D341Med (cell line): ENCODE measurements at regions not wholly inside any gene's neighbourhood (a gene's known extent, or its start where the extent isn't known, plus 50 kb on each side); places are given as distances from the start of the nearest gene placed in this dataset.

Experiments
- DNase-seq: peaks from one replicate; pipeline ENCODE4 v3.0.0; 2012; ENCODE audit warnings: low spot score

DNA sequence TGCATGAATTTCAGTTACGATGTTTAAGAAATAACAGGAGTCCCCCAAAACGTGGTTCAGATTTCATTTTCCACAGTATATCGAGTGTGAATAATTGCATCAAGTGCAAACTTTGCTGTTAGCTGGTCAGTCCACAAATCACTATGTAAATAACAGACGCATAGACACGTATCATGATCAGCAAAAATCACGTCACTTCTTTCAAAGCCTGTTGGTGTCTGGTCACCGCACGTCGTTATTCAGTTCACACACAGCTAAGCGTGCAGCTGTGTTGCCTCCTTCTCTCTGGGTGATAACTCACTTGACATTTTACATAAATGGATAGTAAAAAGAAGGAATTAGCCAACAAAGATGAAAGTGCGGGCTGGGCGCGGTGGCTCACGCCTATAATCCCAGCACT lies 126.8 kb upstream of the MED13L start:
- DNase-seq = no peak

DNA sequence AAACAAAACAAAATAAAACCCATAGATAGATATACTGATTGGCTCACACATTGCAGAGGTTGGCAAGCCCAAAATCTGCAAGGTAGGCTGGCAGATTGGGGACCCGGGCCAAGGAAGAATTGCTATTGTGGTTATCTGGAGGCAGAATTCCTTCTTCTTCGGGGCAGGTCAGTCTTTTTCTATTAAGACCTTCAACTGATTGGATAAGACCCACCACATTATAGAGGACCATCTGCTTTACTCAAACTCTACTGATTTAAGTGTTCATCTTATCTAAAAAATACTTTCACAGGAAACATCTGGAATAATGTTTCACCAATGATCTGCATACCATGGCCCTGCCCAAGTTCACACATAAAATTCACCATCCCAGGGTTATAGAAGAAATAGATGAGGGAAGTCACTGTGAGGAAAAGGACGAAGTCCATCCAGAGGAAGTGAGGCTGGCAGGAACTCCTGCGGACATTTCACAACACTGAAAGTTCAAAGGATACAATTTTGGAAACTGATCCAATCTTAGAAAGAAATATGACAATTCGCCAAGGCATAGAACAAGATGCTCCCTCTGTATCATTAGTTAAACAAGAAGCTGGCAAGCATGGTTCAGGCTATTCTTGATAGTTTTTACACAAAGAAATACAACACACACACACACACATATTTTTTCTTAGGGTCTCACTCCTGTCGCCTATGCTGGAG lies 127.6 kb upstream of the MED13L start:
- DNase-seq = no peak

DNA sequence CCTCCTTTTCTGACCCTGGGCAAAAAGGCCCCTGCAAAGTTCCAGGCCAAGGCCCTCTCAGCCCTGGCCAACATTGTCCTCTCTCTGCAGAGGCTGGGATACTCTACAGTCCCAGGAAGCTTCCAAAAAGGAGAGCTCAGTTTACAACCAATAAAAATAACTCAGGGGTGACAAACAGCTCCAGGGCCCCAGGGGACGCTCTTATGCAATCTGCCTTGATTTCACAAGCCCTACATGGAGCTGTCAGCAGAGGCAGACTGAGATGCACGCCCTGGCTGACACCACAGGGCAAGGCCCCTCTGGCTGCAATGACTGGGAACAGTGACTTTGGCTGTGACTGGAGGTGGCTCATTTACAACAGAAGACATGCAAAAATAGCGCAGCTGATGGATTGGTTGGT lies 129.0 kb upstream of the MED13L start:
- no peak for DNase-seq

DNA sequence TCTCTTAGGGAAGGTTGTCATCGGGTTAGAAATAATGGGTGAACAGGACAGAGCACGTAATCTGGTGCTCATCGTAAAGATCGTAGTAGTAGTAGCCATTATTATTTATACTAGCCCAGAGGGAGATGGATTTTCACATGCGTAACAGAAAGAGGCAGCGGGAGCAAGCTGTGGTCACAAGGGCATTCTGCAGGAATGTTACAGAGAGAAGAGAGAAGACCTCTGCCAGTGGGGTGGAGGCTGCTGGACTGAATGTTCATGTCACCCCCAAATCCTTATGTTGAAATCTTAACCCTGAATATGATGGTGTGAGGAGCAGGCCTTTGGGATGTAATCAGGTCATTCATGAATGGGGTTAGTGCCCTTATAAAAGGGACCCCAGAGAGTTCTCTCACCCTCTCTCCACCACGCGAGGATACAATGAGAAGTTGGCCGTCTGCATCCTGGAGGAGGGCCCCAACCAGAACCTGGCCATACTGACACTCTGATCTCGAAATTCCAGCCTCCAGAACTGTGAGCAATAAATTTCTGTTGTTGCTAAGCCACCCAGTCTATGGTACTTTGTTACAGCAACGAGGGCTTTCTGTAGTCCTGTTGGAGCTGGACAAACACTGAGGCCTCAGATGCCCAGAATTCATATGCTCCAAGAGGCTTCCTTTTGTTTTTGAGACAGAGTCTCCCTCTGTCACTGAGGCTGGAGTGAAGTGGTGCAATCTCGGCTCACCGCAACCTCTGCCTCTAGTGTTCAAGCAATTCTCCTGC lies 131.2 kb upstream of the MED13L start:
- no peak for DNase-seq

DNA sequence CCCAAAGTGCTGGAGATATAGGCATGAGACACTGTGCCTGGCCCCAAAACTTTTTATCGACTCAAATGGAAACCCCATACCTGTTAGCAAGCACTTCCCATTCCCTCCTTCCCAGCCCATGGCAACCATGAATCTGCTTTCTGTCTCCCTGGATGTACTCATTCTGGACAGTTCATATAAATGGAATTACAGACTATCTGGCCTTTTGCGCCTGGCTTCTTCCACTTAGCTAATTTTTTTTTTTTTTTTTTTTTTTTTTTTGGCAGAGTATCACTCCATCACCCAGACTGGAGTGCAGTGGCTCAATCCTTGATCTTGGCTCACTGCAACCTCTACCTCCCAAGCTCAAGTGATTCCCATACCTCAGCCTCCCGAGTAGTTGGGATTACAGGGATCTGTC lies 134.5 kb upstream of the MED13L start:
- DNase-seq = no peak

DNA sequence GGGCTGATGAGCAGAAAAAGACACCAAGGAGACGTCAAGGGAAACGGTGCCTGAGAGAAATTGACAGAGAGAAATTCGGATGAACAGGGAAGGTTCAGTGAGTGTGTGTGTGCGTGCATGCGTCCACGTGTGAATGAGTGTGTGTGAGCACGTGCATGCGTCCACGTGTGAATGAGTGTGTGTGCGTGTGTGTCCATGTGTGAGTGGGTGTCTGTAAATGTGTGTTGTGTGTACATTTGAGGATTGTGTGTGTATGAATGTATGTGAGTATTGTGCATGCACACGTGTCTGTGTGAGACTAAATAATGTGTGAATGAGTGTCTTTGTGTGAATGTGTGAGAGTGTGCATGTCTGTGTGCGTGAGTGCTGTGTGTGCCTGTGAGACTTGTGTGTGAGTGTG lies 137.4 kb upstream of the MED13L start:
- DNase-seq = no peak

DNA sequence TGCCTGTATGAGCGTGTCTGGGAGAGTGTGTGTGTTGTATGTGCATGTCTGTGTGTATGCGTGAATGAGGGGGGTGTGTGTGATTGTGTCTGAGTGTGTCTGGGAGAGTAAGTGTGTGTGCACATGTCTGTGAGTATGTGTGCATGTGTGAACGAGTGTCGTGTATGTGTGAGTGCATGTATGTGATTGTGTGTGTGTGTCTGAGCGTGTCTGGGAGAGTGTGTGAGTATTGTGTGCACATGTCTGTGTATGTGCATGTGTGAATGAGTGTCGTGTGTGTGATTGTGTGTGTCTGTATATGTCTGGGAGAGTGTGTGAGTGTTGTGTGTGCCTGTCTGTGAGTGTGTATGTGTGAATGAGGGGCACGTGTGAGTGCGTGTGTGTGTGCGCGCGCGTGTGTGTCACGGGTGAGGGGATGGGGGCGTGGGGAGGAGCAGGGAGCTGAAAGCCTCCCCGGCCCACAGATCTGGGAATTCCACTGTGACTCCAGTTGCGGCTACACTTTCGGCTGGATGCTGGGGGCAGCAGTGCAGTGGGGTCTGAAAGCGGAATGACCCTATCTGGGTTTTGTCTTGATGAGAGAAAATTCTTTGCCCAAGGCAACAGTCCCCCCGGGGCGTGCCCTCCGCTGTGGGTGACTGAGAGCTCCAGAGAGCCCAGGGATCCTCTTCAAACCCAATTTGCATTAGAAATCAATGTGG lies 138.1 kb upstream of the MED13L start:
- DNase-seq = no peak

DNA sequence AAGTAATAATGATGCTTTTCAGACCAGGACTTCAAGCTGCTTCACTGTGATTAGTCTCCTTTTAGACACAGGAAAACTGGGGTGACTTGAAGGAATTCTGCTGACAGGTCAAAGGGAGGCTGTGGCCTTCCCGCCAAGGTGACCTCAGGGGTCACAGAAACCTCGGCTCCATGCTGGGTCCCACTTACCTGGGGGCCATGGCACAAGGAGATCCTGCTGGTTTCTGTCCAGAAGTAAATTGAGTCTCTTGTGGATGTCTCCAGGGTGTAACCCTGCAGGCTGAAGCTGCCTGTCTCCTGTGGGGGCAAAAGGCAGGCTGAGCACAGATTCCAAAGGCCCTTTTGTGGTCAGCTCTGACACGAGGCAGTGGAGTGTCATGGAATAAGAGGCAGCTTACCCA lies 138.7 kb upstream of the MED13L start:
- no peak for DNase-seq

DNA sequence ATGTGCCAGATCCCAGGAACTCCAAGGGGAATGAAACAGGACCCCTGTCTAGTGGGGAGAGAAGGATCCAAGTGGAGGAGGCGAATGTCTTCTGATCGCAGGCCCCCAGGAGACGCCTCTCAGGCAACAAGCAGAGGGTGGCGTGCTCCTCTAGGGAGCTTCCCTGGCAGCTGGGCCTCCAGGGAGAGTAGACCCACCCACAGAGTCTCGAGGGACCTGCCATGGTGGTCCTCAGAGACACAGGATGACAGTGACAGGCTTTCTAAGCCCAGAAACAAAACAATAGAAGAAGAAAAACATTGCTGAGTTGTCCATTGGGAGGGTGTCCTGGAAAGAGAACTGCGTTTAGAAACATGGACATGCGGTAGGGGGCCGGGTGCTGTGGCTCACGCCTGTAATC lies 140.6 kb upstream of the MAP1LC3B2 start:
- DNase-seq = peak; percentile 76

DNA sequence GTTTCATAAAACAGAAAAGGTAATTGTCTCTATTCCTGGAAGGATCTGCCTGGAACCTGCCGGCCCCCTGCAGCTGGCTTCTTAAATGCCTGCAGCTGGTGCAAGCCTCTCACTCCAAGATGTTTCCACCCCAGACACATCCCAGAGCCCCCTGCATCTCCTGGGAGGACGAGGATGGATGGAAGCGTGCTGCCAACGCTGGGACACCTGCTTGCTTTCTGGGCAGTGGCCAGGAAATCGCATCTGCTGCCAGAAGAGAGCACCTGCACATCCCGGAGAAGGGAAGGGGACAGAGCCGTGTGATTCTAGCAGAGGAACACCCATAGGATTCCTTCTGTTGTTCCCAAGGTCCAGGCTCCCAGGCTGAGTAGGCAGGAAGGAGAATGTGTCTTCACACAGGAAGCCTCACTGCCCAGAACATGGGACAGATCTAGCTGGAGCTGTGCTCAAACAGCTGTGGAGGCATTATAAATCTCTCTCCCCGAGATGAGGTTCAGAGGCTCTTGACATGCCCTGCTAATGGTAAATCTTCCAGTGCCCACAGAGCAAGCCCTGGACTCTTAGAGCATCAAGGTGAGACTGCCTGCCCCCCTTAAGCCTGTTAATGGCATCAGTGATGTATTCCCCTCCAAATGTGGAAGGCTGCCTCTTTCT lies 138.8 kb upstream of the MAP1LC3B2 start:
- no peak for DNase-seq

DNA sequence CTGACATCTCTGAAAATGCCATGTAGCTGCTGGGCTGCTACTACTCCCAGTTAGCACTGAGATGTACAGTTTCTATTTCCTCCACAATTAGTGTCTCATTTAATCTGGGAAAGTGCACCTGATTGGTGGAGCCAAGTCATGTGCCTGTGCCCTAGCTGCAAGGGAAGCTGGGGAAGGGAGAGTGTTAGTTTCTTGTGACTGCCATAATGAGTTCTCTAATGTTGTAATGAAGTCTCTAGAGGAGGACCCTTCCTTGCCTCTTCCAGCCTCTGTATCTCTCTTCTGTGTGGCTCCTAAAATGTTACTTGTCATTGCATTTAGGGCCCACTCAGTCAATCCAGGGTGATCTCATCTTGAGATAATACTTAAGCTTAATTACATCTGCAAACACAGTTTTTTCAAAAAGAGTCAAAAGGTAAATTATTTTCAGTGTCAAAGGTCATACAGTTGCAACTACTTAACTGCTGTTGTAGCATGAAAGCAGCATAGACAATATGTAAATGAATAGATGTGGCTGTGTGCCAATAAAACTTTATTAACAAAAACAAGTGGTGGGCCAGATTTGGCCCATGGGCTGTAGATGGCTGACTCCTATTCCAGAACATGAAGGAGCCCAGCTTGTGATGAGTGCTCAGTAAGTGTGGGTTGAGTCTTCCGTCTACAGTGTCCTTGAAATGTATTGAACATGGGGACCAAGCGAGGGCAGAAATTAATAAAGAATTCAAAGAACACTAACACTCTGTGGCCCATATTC lies 137.2 kb upstream of the MAP1LC3B2 start:
- no peak for DNase-seq

DNA sequence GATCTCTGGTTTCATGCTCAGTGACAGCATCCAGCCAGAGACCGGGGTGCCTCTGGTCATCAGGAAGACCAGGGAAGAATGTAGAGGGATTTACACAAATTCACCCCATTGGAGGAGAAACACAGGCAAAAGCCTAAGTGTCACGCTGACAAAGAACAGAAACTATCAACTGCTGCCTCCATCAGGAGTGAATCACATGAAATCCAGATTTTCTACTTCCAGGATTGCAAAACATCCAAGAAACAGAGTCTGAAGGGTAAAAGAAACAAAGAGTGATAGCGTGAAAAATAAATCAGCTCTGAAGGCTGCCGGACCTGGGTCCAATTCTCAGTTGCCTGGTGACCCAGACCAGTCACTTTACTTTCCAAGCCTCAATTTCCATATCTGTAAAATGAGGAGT lies 136.1 kb upstream of the MAP1LC3B2 start:
- DNase-seq = no peak

DNA sequence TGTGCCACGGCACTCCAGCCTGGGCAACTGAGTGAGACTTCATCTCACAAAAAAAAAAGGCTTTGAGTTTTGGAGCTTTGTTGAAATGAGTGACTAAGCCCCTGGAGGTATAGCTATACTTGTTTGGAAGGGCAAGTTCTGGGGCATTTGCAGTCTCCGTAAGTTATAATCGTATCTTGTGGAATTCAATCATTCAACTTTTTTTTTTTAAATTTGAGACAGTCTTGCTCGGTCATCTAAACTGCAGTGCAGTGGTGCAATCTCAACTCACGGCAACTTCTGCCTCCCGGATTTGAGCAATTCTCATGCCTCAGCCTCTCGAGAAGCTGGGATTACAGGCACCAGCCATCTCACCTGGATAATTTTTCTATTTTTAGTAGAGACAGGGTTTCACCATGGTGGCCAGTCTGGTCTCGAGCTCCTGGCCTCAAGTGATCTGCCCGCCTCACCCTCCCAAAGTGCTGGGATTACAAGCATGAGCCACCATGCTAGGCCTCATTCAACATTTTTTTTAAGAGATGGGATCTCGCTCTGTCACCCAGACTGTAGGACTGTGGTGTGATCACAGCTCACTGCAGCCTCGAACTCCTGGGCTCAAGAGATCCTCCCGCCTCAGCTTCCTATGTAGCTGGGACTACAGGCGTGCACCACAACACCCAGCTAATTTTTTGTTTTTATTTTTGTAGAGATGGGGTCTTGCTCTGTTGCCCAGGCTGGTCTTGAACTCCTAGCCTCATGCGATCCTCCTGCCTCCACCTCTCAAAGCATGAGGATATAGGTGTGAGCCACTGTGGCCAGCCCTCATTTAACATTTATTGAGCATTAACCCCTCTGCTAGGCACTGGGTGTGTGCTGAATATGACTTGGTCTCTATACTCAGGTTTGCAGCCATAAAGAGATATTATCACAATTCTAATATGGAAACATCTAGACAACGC lies 133.7 kb upstream of the MAP1LC3B2 start:
- no peak for DNase-seq

DNA sequence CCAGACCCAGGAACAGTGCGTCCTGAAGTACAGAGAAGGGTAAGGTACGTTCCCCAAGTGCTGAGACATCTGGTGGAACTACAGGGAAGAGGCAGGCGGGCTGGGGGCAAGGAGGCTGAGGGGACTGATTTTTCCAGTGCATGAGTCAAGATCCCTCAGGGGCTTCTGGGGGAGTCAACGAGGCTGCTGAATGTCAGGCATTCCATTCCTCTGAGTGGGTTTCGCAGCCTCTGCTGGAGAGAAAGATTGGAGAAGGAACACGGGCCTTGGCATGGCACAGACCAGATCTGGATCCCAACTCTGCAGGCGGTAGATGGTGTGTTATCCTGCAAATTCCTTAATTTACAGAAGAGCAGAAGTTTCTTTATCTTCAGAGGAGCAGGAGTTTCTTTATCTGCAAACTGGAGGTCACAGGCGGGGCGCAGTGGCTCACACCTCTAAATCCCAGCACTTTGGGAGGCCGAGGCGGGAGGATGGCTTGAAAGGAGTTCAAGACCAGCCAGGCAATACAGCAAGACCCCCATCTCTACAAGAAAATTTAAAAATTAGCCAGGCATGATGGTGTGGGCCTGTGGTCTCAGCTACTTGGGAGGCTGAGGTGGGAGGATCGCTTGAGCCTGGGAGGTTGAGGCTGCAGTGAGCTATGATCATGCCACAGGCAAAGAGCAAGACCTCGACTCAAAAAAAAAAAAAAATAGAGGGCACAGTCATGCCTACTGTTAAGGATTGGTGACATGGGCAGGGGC lies 132.6 kb upstream of the MAP1LC3B2 start:
- no peak for DNase-seq

DNA sequence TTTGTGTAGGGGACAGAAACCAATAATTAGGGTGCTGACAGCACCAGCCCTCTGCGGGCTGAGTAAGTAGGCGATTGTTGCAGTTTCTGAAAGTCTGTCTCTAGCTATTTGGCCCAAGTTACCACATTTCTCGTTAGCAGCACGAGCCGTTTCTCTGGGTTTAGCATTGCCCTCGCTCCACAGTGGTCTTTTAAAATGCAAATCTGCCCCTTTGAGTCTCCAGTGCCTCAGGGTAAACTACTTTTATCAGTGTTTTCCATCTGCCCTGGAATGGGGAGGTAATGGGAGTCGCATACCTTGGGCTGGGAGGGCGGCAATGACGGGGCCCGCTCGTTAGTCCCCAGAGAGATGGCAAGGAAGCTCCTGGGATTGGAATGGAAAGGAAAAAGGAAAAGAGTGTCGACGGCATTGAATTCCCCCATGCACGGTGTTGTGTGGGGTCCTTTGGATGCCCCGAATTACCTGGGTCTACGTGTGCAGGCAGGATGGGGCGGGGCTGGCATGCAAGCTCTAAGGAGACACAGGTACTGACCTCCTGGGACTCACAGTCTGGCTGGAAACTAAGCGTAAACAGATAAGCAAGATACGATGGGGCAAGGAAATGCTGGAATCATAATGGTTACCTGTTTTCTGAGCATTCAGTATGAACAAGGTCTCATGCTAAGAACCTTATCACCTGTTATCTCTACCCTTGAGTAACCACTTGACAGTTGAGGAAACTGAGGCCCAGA lies 131.8 kb upstream of the MAP1LC3B2 start:
- DNase-seq = no peak

DNA sequence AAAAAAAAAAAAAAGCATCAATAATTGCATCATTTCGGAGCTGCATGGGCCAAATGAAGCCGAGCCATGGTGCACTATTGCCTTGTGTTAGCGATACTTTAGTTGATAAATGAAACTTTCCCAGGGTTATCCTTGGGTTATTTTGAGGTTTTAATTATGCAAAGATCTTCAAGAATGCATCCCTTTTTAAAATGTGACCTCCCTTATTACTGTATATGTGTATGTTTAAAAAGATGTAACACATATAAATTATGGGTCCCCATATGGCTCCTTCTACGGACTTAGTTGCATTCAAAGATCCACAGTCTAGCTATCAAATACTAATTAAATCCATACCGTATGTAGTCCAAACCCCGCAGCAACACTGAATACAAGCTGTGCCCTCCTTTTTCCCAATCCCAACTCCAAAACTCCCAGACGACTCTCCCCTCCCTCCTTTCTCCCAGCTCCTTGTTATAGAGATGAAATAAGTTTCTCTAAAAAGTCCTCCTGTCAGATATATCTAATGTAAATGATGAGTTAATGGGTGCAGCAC lies 129.3 kb upstream of the MAP1LC3B2 start:
- no peak for DNase-seq

DNA sequence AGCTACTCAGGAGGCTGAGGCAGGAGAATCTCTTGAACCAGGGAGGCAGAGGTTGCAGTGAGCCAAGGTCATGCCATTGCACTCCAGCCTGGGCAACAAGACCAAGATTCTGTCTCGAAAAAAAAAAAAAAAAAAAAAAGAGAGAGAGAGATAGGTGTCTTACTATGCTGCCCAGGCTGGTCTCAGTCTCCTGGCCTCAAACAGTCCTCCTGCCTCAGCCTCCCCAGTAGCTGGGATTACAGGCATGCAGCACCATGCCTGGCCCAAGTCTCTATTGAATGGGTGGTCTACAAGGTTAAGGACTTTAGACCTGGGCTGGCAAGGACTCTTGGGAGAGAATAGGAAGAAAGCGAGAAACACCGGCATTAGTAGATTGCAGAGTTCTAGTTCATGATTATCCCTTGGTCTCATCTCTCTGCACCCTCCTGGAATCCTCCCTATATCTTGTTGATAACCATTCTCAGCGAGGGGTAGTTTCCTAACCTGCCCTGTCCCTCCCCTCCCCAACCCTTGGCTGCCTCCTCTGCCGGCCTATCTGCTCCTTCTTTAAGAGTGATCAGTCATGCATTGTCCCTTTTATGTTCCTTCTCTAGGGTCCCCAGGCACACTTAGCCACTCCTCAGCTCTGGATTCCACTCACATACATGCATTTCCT lies 128.1 kb upstream of the MAP1LC3B2 start:
- no peak for DNase-seq

DNA sequence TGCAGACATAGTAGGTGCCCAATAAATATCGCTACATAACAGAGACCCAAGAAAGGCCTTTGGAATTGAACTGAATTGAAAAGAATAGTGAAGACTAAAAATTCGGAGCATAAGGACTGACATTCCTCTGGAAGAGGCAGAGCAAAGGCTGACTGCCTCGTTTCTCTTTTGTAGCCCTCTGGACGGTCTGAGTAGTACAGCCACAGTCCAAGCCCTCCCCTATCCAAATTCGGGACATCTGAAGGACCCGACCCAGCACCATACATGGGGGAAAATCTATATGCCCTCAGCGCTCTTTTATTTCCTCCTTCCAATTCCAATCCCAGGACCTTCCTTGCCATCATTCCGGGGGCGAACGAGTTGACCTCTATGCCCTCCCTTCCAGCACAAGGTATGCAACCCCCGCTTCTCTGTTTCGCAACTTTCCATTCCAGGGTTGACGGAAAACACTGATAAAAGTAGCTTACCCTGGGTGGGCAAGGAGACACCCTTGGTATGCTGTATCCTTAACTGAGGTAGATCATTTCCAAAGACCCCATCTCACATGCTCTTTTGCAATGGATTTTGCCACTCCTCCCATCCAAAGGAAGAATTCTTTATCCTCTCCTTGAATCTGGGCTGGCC lies 127.4 kb upstream of the MAP1LC3B2 start:
- DNase-seq = no peak
